ENCODE measurements at regions not wholly inside any gene's neighbourhood (a gene's known extent, or its start where the extent isn't known, plus 50 kb on each side); places are given as distances from the start of the nearest gene placed in this dataset.

DNA sequence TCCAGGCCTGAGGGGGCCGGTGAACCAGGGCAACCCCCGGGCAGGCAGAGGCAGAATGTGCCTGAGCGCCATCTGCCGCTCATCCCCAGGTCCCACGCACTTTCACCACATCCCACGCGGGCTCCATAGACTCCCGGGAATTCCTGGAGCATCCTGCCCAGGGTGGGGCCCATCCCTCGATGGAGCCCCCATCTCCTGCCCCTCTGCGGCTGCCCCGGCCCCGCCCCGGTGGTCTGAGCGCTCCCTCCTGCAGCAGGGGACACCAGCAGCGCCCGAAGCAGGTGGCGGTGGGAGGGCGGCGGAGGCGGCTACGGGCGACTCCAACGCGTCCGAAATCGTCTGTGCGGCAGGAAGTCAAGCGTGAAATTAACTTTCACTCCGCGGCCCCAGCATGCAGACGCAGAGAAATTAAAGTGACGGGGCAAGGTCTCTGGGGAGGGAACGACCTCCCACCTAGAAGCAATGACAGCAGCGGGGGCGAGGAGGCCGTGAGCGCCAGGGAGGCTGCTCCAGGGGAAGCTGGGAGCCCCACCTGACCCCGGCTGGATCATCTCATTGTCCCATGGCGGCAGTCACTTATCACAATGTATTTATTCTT lies 122.2 kb downstream of the NCOR2 start:
- no peak for DNase-seq (ENCODE audit: extremely low read depth, low read depth)
- TF ChIP-seq, protein P1, sequence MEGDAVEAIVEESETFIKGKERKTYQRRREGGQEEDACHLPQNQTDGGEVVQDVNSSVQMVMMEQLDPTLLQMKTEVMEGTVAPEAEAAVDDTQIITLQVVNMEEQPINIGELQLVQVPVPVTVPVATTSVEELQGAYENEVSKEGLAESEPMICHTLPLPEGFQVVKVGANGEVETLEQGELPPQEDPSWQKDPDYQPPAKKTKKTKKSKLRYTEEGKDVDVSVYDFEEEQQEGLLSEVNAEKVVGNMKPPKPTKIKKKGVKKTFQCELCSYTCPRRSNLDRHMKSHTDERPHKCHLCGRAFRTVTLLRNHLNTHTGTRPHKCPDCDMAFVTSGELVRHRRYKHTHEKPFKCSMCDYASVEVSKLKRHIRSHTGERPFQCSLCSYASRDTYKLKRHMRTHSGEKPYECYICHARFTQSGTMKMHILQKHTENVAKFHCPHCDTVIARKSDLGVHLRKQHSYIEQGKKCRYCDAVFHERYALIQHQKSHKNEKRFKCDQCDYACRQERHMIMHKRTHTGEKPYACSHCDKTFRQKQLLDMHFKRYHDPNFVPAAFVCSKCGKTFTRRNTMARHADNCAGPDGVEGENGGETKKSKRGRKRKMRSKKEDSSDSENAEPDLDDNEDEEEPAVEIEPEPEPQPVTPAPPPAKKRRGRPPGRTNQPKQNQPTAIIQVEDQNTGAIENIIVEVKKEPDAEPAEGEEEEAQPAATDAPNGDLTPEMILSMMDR (IDR thresholded peaks at IDR 0.05; ENCODE audit: low read depth, low read length, missing control alignments) = no peak
- H3K4me3 ChIP-seq (replicated peaks; ENCODE audit: low read depth, low read length) = no peak overlapping the region

DNA sequence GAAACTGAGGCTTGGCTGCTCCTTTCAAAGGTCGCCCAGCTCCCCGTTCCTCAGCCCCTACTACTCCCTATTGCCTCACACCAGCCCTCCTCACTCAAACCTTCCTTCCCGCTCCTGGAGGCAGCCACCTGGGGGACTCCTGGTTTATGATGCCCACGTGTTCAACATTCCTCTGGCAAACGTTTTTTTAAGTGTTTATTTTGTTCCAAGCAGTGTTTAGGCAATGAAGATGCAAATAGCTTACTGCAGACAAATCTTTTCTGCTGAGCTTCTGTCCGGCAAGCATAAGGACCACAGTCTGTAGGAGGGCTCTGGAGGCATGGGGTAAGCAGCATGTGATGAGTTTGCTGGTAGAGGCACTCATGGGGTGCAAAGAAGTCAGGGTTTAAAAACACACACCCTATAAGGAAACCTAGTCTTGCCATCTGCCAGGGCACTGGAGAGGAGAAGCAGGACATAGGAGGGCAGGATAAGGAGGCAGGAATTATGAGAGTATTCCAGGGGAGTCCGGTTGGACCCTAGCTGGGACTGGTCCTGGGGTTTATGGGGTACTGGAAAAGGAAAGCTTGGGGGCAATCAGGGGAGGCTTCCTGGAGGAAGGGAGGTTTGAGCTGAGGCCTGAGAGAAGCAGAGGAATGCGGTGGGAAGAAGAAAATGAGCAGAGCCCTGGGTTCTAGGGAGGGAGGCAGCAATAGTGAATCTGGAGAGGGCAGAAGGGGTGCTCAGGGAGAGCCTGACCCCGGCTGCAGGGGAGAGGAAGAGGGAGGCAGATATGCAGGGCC lies 123.3 kb downstream of the NCOR2 start:
- DNase-seq (ENCODE audit: extremely low read depth, low read depth) = no peak
- TF ChIP-seq, protein P1 (IDR thresholded peaks at IDR 0.05; ENCODE audit: low read depth, low read length, missing control alignments) = no peak

DNA sequence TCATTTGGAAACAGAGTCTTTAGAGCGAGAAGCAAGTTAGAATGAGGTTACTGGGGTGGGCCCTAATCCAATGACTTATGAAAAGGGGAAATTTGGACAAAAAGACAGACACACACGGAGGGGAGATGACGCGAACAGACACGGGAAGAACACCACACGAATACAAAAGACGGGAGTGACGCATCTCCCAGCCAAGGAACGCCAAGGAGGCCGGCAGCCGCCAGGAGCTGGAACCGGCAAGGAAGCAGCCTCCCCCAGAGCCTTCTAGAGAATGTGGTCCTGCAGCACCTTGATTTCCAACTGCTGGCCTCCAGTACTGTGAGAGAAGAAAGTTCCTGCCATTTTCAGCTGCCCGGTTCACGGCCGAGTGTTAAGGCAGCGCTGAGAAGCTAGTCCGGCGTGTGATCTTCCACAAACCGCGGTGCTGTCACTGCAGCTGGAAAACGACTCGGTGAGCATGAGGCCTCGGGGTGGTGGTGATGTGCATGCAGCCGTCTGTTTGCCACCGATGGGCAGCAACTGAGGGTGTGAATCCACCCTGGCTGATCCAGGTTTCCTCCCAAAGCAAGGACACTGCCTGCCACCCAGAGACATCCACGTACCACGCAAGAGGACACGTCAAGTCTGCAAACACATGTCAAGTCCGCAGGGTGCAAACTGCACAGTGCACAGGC lies 124.5 kb downstream of the NCOR2 start:
- DNase-seq (ENCODE audit: extremely low read depth, low read depth) = no peak
- TF ChIP-seq, protein P1 (IDR thresholded peaks at IDR 0.05; ENCODE audit: low read depth, low read length, missing control alignments) = no peak
- no peak overlapping the region for H3K4me3 ChIP-seq (replicated peaks; ENCODE audit: low read depth, low read length)

More for the DNA sequence above, 123.3 kb downstream of the NCOR2 start:
- no peak overlapping the region for H3K4me3 ChIP-seq (replicated peaks; ENCODE audit: low read depth, low read length)

DNA sequence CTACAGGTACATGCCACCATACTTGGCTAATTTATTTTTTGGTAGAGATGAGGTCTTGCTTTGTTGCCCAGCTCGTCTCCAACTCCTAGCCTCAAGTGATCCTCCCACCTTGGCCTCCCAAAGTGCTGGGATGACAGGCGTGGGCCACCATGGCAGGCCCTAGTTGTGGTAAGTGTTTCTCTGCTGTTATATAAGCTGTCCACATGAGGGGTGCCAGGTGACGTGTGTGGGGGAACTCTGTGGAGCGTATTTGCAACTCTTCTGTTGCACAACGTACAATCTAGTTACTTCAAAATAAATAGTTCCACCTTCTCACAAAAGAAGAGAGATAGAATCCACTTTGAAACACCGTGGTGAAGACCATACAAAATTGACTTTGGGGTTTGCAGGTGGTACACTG lies 125.1 kb downstream of the NCOR2 start:
- no peak for DNase-seq (ENCODE audit: extremely low read depth, low read depth)
- TF ChIP-seq, protein P1 (IDR thresholded peaks at IDR 0.05; ENCODE audit: low read depth, low read length, missing control alignments) = no peak
- H3K4me3 ChIP-seq (replicated peaks; ENCODE audit: low read depth, low read length) = no peak overlapping the region

DNA sequence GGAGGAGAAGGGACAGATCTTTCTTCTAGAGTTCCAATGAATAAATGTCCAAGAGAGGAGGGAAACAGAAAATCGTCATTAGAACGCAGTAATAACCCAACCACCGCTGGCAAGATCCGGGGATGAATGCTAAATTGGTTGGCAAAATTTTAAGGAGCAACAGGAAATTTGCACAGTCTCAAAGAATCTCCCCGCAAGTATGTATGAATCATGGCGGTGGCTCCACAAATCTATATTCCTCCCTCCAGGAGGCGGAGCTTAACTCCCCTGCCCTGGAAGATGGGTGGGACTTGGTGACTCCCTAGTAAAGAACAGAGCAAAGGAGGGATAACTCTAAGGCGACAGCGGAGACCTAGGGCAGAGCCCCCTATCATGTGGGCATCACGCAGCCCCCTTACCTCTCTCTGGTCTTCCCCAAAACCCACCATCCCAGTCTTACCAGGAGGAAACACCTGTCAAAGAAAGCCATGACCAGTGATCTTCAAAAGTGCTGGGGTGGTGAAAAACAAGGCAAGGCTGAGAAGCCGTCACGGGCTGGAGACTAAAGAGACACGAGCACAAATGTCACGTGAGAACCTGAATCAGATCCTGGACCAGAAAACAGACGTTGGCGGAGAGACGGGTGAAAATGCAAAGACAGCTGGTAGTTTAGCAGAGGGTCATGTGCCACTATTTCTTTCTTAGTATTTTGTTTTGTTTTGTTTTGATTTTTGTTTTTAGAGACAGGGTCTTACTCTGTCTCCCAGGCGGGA lies 125.8 kb downstream of the NCOR2 start:
- no peak overlapping the region for H3K4me3 ChIP-seq (replicated peaks; ENCODE audit: low read depth, low read length)
- DNase-seq (ENCODE audit: extremely low read depth, low read depth) = no peak

DNA sequence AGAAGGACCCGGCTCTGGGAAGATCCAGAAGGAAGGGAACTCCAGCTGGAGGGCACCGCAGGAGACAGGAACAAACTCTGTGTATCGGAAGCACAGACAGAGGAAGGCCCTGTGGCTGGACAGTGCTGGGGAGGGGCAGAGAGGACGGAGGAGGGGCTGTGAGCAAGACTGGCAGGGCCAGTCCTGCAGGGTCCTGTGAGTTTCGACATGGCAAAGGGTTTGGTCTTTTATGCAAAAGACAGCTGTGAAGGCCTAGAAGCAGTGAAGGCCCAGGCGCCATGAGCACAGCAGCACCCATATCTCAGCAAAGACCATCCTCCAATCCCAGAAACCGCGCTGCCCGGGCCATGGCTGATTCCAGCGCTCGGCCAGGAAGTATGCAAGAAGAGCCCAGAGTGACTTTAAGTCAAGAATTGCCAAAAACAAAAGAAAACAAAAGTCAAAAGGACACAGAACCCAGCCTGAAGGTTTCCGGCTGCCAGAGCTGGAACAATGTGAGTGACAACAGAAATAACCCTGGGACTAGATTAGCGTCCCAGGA lies 126.5 kb downstream of the NCOR2 start:
- no peak overlapping the region for H3K4me3 ChIP-seq (replicated peaks; ENCODE audit: low read depth, low read length)
- TF ChIP-seq, protein P1 (IDR thresholded peaks at IDR 0.05; ENCODE audit: low read depth, low read length, missing control alignments) = no peak
- no peak for DNase-seq (ENCODE audit: extremely low read depth, low read depth)

More for the DNA sequence above, 125.8 kb downstream of the NCOR2 start:
- TF ChIP-seq, protein P1 (IDR thresholded peaks at IDR 0.05; ENCODE audit: low read depth, low read length, missing control alignments) = no peak
